ENCODE measurements at regions not wholly inside any gene's neighbourhood (a gene's known extent, or its start where the extent isn't known, plus 50 kb on each side); places are given as distances from the start of the nearest gene placed in this dataset.

- H3K4me1 ChIP-seq, result no peaks in the 10 kb centered on the region
- no peak for TF ChIP-seq CTCF (IDR thresholded peaks at IDR 0.05)
- no peaks in the 10 kb centered on the region for H3K9me3 ChIP-seq (ENCODE audit: control insufficient read depth, low read length)
- H3K79me2 ChIP-seq, result no peaks in the 10 kb centered on the region
- no peaks in the 10 kb centered on the region for H3K36me3 ChIP-seq (ENCODE audit: control insufficient read depth, insufficient read depth, low read length)
- H2AFZ ChIP-seq, result peak overlapping the region; percentile 69
- H3K27ac ChIP-seq, result no peak overlapping the region
- no peaks in the 10 kb centered on the region for H3K27me3 ChIP-seq (ENCODE audit: control insufficient read depth, insufficient read depth, low read length)
- H3K4me3 ChIP-seq (ENCODE audit: low read depth, low read length), result no peak overlapping the region
- H3K4me2 ChIP-seq (ENCODE audit: low read length), result no peak overlapping the region
- no peak overlapping the region for H3K9ac ChIP-seq
These were observed 116.2 kb downstream of the LCA5 start for GRCh38 chr6:79421001-79421411.

GRCh38 chr6:79420054-79420453 lies 117.2 kb downstream of the LCA5 start:
- Histone ChIP-seq H3K36me3 (ENCODE audit: control insufficient read depth, insufficient read depth, low read length) (no peaks in the 10 kb centered on the region), H3K9ac (no peak overlapping the region), H3K79me2 (no peaks in the 10 kb centered on the region), H3K27ac (no peak overlapping the region), H3K9me3 (ENCODE audit: control insufficient read depth, low read length) (no peaks in the 10 kb centered on the region), H3K4me1 (no peaks in the 10 kb centered on the region), H3K4me3 (ENCODE audit: low read depth, low read length) (no peak overlapping the region), H3K4me2 (ENCODE audit: low read length) (no peak overlapping the region), H3K27me3 (ENCODE audit: control insufficient read depth, insufficient read depth, low read length) (no peaks in the 10 kb centered on the region), H2AFZ (peak overlapping the region; percentile 69)
- TF ChIP-seq CTCF (IDR thresholded peaks at IDR 0.05), result no peak

- H3K27ac ChIP-seq, result no peak overlapping the region
- H3K27me3 ChIP-seq (ENCODE audit: control insufficient read depth, insufficient read depth, low read length), result no peaks in the 10 kb centered on the region
- no peak overlapping the region for H3K4me2 ChIP-seq (ENCODE audit: low read length)
- H2AFZ ChIP-seq, result no peak overlapping the region
- no peak overlapping the region for H3K4me3 ChIP-seq (ENCODE audit: low read depth, low read length)
- H3K79me2 ChIP-seq, result no peaks in the 10 kb centered on the region
- H3K36me3 ChIP-seq (ENCODE audit: control insufficient read depth, insufficient read depth, low read length), result no peaks in the 10 kb centered on the region
- TF ChIP-seq CTCF (IDR thresholded peaks at IDR 0.05), result no peak
- H3K9ac ChIP-seq, result no peak overlapping the region
- H3K4me1 ChIP-seq, result no peaks in the 10 kb centered on the region
- no peaks in the 10 kb centered on the region for H3K9me3 ChIP-seq (ENCODE audit: control insufficient read depth, low read length)
These were observed 120.3 kb downstream of the LCA5 start for GRCh38 chr6:79416931-79417330.

GRCh38 chr6:79413562-79414002 lies 123.6 kb downstream of the LCA5 start:
- H3K4me3 ChIP-seq (ENCODE audit: low read depth, low read length), result no peak overlapping the region
- H2AFZ ChIP-seq, result no peak overlapping the region
- no peak overlapping the region for H3K9ac ChIP-seq
- no peaks in the 10 kb centered on the region for H3K27me3 ChIP-seq (ENCODE audit: control insufficient read depth, insufficient read depth, low read length)
- no peak for TF ChIP-seq CTCF (IDR thresholded peaks at IDR 0.05)
- no peak overlapping the region for H3K27ac ChIP-seq
- H3K79me2 ChIP-seq, result no peaks in the 10 kb centered on the region
- H3K36me3 ChIP-seq (ENCODE audit: control insufficient read depth, insufficient read depth, low read length), result no peaks in the 10 kb centered on the region
- H3K9me3 ChIP-seq (ENCODE audit: control insufficient read depth, low read length), result no peaks in the 10 kb centered on the region
- H3K4me2 ChIP-seq (ENCODE audit: low read length), result no peak overlapping the region
- H3K4me1 ChIP-seq, result no peaks in the 10 kb centered on the region

GRCh38 chr6:79410806-79411205 lies 126.4 kb downstream of the LCA5 start:
- H3K36me3 ChIP-seq (ENCODE audit: control insufficient read depth, insufficient read depth, low read length), result no peaks in the 10 kb centered on the region
- no peak overlapping the region for H3K9ac ChIP-seq
- no peak overlapping the region for H3K4me3 ChIP-seq (ENCODE audit: low read depth, low read length)
- H3K79me2 ChIP-seq, result no peaks in the 10 kb centered on the region
- H3K4me2 ChIP-seq (ENCODE audit: low read length), result no peak overlapping the region
- H3K4me1 ChIP-seq, result no peaks in the 10 kb centered on the region
- H2AFZ ChIP-seq, result no peak overlapping the region
- H3K27me3 ChIP-seq (ENCODE audit: control insufficient read depth, insufficient read depth, low read length), result no peaks in the 10 kb centered on the region
- H3K9me3 ChIP-seq (ENCODE audit: control insufficient read depth, low read length), result no peaks in the 10 kb centered on the region
- no peak for TF ChIP-seq CTCF (IDR thresholded peaks at IDR 0.05)
- no peak overlapping the region for H3K27ac ChIP-seq

All from parathyroid adenoma (tissue), 2 donors.